Activated CD8-positive, alpha-beta memory T cell treated with anti-CD3 and anti-CD28 coated beads for 36 hours (primary cell): ENCODE measurements at regions not wholly inside any gene's neighbourhood (a gene's known extent, or its start where the extent isn't known, plus 50 kb on each side); places are given as distances from the start of the nearest gene placed in this dataset.

Experiments
- CTCF ChIA-PET: fragments of 350-600 bp; sonication (Branson Sonifier 250); formaldehyde crosslinking; loops from one replicate; lab custom pipeline; 2021; ENCODE audit warnings: antibody characterized with exemption; lab: Charles Lee
- POLR2A ChIA-PET: fragments of 350-600 bp; sonication (Branson Sonifier 250); formaldehyde crosslinking; loops from one replicate; lab custom pipeline; 2021; ENCODE audit warnings: antibody characterized with exemption; lab: Charles Lee

GRCh38 chr2:190802626-190803209, 77.9 kb upstream of the GLS start:
- ChIA-PET POLR2A (no interaction called here), CTCF (no interaction called here)

GRCh38 chr2:190804182-190804795, 76.3 kb upstream of the GLS start:
- CTCF ChIA-PET: no interaction called here
- POLR2A ChIA-PET: no interaction called here

DNA sequence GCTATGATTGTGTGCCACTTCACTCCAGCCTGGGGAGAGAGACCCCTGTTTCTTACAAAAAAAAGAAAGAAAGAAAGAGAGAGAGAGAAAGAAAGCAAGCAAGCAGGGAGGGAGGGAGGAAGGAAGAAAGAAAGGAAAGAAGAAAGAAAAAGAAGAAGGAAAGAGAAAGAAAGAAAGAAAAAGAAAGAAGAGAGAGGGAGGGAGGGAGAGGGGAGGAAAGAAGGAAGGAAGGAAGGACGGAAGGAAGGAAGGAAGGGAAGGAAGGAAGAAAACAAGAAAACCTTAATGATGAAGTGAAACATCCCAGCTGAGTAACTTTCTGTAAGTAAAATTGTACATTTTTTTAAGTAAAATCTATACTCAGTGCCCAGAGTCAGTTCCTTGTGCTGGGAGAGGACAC, 75.5 kb upstream of the GLS start:
- POLR2A ChIA-PET: no interaction called here
- CTCF ChIA-PET: interaction anchor here (1.9 kb wide), 1 partner anchor 40 kb away, joined by 4 read pairs; no protein-coding TSS in a partner anchor

- POLR2A ChIA-PET: no interaction called here
- CTCF ChIA-PET: interaction anchor here (1.2 to 1.9 kb wide), 2 partner anchors 41 to 353 kb away, joined by 3 to 4 read pairs; no protein-coding TSS in a partner anchor
These were observed 74.8 kb upstream of the GLS start for GRCh38 chr2:190805843-190806242.

DNA sequence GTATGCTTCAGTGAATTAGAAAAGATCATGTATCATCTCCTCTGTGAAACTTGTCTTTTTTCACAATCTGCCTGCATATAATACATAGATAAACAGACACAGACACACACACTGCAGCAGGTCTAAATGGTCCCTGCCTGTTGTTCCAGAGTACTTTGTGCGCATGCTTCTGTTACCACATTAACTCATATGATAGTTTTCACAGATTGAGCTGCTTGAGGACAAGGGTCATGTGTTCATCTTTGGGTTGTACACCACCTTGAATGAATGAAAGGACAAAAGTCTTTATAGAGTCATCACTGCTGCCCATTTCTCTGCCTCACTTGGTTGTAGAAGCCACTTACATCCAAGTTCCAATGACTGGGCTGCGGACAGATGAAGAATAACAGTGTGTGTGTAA, 72.7 kb upstream of the GLS start:
- ChIA-PET CTCF (interaction anchor here (1.2 to 1.6 kb wide), 3 partner anchors 25 to 425 kb away, joined by 3 read pairs; no protein-coding TSS in a partner anchor), POLR2A (no interaction called here)

GRCh38 chr2:190809139-190809764, 71.4 kb upstream of the GLS start:
- ChIA-PET POLR2A (no interaction called here), CTCF (interaction anchor here (1.3 kb wide), 1 partner anchor 27 kb away, joined by 3 read pairs; no protein-coding TSS in a partner anchor)

DNA sequence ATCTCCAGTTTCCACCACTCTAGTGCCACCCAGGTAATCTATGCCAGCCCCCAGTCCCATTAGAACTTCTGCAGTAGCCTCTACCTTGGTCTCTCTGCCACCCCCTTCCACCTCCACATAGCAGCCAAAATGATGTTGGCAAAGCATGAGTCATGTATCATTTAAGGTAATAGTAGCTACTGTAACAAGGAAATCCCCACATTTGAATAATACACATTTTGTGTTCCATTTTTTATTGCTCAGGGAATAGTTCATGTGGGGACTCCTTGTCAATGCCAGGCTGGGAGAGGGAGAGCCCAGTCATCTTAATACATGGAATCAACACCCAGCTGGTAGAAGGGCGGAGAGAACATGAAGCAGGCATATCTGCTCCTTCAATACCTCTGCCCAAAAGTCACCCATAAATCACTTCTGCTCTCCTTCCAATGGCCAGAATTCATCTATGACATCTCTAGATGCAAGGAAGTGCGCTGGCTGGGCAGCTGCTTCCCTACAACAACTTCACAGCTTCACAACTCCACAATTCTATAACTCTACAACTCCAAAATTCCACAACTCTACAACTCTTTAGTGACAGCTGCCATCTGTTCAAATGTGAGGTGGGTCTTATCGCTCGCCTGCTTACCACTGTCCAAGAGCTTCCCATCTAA, 70.6 kb upstream of the GLS start:
- ChIA-PET POLR2A (no interaction called here), CTCF (no interaction called here)

DNA sequence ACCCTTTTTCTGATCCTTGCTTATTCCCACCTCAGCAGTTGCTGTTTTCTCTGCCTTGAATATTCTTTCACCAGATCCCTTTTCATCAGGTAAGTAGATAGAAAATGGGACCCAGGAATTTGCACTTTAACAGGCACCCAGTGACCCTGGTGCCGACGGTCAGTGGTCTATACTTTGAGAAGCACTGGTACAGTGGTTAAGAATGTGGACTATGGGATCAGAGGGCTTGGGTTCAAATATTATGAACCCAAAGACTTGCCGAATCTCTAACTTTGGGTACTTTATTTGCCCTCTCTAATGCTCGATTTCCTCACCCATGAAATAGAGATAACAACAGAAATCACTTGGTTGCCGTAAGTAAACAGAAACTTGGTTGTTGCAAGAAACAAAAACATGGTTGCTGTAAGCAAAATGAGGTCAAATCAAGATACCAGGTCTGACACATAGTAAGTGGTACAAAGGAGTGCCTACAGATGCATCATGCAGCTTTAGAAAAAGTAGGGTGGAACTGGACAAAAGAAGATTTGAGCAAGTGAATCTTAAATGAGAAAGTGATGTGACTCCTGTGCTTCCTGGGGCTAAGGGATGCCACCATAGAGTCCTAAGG, 69.5 kb upstream of the GLS start:
- POLR2A ChIA-PET: no interaction called here
- CTCF ChIA-PET: no interaction called here

DNA sequence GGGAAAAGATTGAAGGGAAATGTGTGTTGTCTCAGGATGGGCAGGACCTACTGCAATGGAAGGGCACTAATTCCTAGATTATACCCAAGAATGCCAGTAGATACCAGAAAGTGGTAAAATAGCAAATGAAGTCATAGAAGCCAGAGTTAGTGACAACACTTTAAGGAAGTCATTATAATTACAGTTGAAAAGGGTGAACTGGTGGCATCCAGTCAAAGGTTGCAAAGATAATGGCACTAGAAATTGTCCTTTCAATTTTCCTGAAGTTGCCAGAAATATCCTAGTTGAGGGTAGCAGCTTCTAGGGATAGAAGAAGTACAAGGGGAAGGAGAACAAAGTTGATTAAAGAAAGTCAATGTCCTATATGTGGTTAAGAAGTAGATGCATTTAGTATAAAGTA, 68.8 kb upstream of the GLS start:
- POLR2A ChIA-PET: no interaction called here
- CTCF ChIA-PET: no interaction called here

DNA sequence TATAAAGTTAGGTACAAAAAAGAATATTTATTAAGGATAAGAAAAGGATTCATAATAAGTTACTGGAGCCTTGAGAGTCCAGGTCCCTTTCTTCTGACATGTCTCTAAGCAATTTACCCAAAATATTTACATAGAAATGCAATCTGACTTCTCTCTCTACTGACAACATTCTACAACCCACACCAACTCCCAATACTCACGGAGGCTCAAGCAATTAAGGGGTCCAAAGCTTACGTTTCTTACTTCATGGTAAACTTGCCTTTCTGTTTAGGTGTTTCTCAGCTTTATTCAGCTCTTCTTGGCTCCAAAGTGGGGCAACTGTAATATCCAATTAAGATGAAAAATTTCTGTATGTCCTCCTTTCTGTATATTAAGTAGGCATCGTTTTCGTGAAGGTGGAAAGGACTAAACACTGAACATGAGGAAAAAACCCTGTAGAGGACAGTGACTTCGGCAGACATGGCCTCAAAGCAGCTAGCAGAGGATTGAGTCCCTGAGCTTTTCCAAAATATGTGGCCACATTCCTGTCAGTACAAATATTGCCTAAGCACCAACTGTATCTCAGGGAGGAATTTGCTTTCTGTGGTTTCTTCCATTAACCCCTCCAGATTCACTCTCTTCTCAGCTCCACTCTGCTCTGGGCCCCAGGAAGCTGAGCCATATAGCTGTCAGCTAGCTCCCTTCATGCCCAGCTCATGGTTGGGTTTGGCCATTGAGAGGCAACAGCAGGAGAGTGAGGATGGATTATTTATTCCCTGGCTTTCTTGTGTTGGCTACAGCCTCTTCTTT, 67.9 kb upstream of the GLS start:
- CTCF ChIA-PET: no interaction called here
- POLR2A ChIA-PET: no interaction called here

GRCh38 chr2:190815226-190815625, 65.4 kb upstream of the GLS start:
- POLR2A ChIA-PET: no interaction called here
- CTCF ChIA-PET: interaction anchor here (1.7 kb wide), 1 partner anchor 35 kb away, joined by 4 read pairs; no protein-coding TSS in a partner anchor

- ChIA-PET CTCF (no interaction called here), POLR2A (no interaction called here)
These were observed 63.5 kb upstream of the GLS start for GRCh38 chr2:190817082-190817481.

DNA sequence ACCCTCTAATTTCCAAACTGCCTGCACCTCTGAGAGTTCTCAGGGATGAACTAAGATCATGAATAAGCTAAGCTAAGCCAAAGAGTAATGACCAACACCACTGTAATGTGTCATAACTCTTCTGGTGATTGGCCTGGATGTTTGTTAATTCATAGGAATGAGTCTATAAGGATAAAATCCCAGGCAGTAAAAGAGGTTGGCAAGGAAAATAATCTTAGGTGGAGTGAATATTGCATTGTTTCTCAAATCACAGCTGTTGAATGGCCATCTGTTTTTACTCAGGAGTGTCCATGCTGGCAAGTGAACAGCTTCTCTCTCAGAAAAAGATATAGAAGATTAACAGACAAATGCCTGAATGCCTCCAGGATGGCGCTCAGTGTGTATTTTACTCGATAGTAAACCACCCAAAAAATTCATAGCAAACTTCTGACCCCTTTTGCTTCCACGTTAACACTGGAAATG, 60.8 kb upstream of the GLS start:
- POLR2A ChIA-PET: no interaction called here
- CTCF ChIA-PET: no interaction called here

- ChIA-PET CTCF (no interaction called here), POLR2A (no interaction called here)
These were observed 60.2 kb upstream of the GLS start for GRCh38 chr2:190820416-190820815.

- POLR2A ChIA-PET: no interaction called here
- CTCF ChIA-PET: no interaction called here
These were observed 58.6 kb upstream of the GLS start for GRCh38 chr2:190822043-190822442.

DNA sequence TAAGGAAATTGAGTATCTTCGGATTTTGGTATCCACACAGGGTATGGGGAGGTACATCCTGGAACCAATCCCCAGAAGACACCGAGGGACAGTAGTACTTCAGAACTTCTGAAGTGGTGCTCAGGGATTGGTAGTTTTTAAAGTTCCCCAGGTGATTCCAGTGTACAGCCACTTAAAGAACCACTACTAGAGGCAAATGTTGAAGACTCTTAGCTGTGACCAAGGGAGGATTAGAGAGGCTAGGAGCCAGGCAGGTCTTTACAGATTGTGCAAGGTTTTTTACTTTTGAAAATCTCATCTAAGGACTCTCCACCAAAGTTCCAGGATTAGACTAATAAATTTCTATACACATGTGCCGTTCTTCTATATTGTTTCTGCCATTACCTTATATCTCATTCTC, 52.9 kb upstream of the GLS start:
- ChIA-PET POLR2A (no interaction called here), CTCF (no interaction called here)

DNA sequence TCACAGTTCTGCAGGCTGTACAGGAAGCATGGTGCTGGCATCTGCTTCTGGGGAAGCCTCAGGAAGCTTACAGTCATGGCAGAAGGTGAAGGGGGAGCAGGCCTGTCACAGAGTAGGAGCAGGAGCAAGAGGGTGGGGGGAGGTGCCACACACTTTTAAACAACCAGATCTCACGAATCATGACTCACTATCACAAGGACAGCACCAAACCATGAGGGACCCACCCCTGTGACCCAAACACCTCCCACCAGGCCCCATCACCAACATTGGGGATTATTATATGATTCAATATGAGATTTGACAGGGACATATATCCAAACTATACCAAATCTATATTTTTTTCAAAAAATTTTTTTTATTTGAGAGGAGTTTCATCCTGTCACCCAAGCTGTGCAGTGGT, 51.0 kb upstream of the GLS start:
- CTCF ChIA-PET: no interaction called here

More for the DNA sequence above, 51.0 kb upstream of the GLS start:
- POLR2A ChIA-PET: no interaction called here
